HepG2 (cell line): ENCODE measurements at regions not wholly inside any gene's neighbourhood (a gene's known extent, or its start where the extent isn't known, plus 50 kb on each side); places are given as distances from the start of the nearest gene placed in this dataset.

ENCODE experiments used
- ARID4A ChIP-seq: sonication (generic); formaldehyde crosslinking; IDR thresholded peaks from 2 replicates; pipeline ENCODE4 v1.5.0; 2020; ENCODE audit warnings: mild to moderate bottlenecking, missing genetic modification reagents, borderline replicate concordance
- ATAD3A ChIP-seq: sonication (generic); formaldehyde crosslinking; IDR thresholded peaks from 2 replicates; pipeline ENCODE4 v1.4.0; 2020; ENCODE audit warnings: missing genetic modification reagents
- ATF5 ChIP-seq: sonication (generic); formaldehyde crosslinking; IDR thresholded peaks from 2 replicates; pipeline ENCODE4 v1.4.0; 2020; ENCODE audit warnings: mild to moderate bottlenecking, low read depth, missing genetic modification reagents
- ERF ChIP-seq: IDR thresholded peaks from 2 replicates; pipeline ENCODE4 v1.6.1; 2018; ENCODE audit warnings: missing biosample characterization, missing genetic modification reagents
- KDM4B ChIP-seq: sonication (generic); formaldehyde crosslinking; IDR thresholded peaks from 2 replicates; pipeline ENCODE4 v1.4.0; 2020; ENCODE audit warnings: missing genetic modification reagents
- MIXL1 ChIP-seq: IDR thresholded peaks from 2 replicates; pipeline ENCODE4 v1.6.1; 2016
- MXD1 ChIP-seq: sonication (generic); formaldehyde crosslinking; IDR thresholded peaks from 2 replicates; pipeline ENCODE4 v1.4.0; 2020; ENCODE audit warnings: mild to moderate bottlenecking, missing genetic modification reagents
- NCOA1 ChIP-seq: sonication (generic); formaldehyde crosslinking; IDR thresholded peaks from 2 replicates; pipeline ENCODE4 v1.9.0; 2021; ENCODE audit warnings: missing genetic modification reagents
- PAXIP1 ChIP-seq: sonication (generic); formaldehyde crosslinking; conservative IDR thresholded peaks from 2 replicates; pipeline ENCODE4 v1.4.0; 2020; ENCODE audit warnings: mild to moderate bottlenecking, missing genetic modification reagents, moderate library complexity
- SIX4 ChIP-seq: sonication (generic); formaldehyde crosslinking; IDR thresholded peaks from 2 replicates; pipeline ENCODE4 v1.4.0; 2020; ENCODE audit warnings: missing genetic modification reagents
- ZFP37 ChIP-seq: sonication (generic); formaldehyde crosslinking; IDR thresholded peaks from 2 replicates; pipeline ENCODE4 v1.4.0; 2020; ENCODE audit warnings: missing genetic modification reagents, borderline replicate concordance
- ZNF275 ChIP-seq: sonication (generic); formaldehyde crosslinking; IDR thresholded peaks from 2 replicates; pipeline ENCODE4 v1.8.0; 2022; ENCODE audit warnings: missing genetic modification reagents, mild to moderate bottlenecking, inconsistent platforms, borderline replicate concordance
- ZNF367 ChIP-seq: sonication (generic); formaldehyde crosslinking; IDR thresholded peaks from 2 replicates; pipeline ENCODE4 v1.4.0; 2020; ENCODE audit warnings: missing genetic modification reagents, borderline replicate concordance
- ZNF414 ChIP-seq: sonication (generic); formaldehyde crosslinking; IDR thresholded peaks from 2 replicates; pipeline ENCODE4 v1.5.0; 2020; ENCODE audit warnings: missing genetic modification reagents
- ZNF562 ChIP-seq: sonication (generic); formaldehyde crosslinking; IDR thresholded peaks from 2 replicates; pipeline ENCODE4 v1.8.0; 2022; ENCODE audit warnings: missing genetic modification reagents, borderline replicate concordance
- ZNF605 ChIP-seq: sonication (generic); formaldehyde crosslinking; IDR thresholded peaks from 2 replicates; pipeline ENCODE4 v1.8.0; 2022; ENCODE audit warnings: mild to moderate bottlenecking, missing genetic modification reagents
- ZNF75D ChIP-seq: sonication (generic); formaldehyde crosslinking; IDR thresholded peaks from 2 replicates; pipeline ENCODE4 v1.8.1; 2023; ENCODE audit warnings: missing genetic modification reagents, mild to moderate bottlenecking, borderline replicate concordance

GRCh38 chr6:137370871-137371633, 123.1 kb downstream of the OLIG3 start (continued):
- TF ChIP-seq PAXIP1 (CRISPR knock-in tag) (peak; percentile 74), ZNF275 (CRISPR knock-in tag) (no peak), MIXL1 (CRISPR knock-in tag) (peak; percentile 74), SIX4 (CRISPR knock-in tag) (peak; percentile 48; the same call in 1 of the 2 replicates), ZNF367 (CRISPR knock-in tag) (no peak), ATAD3A (CRISPR knock-in tag) (no peak), ZNF605 (CRISPR knock-in tag) (no peak), NCOA1 (CRISPR knock-in tag) (no peak), ATF5 (CRISPR knock-in tag) (no peak), ZNF562 (CRISPR knock-in tag) (no peak), ZFP37 (no peak), ERF (CRISPR knock-in tag) (no peak), ZNF75D (no peak), KDM4B (CRISPR knock-in tag) (no peak), MXD1 (no peak), ARID4A (CRISPR knock-in tag) (no peak), ZNF414 (CRISPR knock-in tag) (no peak)
